Omental fat pad (tissue), 3 donors: ENCODE measurements at regions not wholly inside any gene's neighbourhood (a gene's known extent, or its start where the extent isn't known, plus 50 kb on each side); places are given as distances from the start of the nearest gene placed in this dataset.

Source experiments
- ATAC-seq: fragments of 150-250 bp; one replicate; pipeline ENCODE4 v1.9.1; 2016; ENCODE audit warnings: mild to moderate bottlenecking, moderate library complexity; ENCODE audit not compliant: low FRiP score
- DNase-seq: peaks from one replicate; pipeline ENCODE4 v3.0.0-alpha.2; 2019; ENCODE audit warnings: low spot score
- TF ChIP-seq, protein P1 (sequence below), 3 donors: fragments of 450-650 bp; IDR thresholded peaks; one replicate each; pipeline ENCODE4 v1.5.1; 2016 to 2017; ENCODE audit warnings: antibody characterized with exemption in 3 of 3, mild to moderate bottlenecking in 3 of 3, moderate library complexity in 2 of 3

GRCh38 chr7:46948716-46949115, 633.2 kb downstream of the TNS3 start:
- TF ChIP-seq, protein P1, sequence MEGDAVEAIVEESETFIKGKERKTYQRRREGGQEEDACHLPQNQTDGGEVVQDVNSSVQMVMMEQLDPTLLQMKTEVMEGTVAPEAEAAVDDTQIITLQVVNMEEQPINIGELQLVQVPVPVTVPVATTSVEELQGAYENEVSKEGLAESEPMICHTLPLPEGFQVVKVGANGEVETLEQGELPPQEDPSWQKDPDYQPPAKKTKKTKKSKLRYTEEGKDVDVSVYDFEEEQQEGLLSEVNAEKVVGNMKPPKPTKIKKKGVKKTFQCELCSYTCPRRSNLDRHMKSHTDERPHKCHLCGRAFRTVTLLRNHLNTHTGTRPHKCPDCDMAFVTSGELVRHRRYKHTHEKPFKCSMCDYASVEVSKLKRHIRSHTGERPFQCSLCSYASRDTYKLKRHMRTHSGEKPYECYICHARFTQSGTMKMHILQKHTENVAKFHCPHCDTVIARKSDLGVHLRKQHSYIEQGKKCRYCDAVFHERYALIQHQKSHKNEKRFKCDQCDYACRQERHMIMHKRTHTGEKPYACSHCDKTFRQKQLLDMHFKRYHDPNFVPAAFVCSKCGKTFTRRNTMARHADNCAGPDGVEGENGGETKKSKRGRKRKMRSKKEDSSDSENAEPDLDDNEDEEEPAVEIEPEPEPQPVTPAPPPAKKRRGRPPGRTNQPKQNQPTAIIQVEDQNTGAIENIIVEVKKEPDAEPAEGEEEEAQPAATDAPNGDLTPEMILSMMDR (IDR thresholded peaks at IDR 0.05) = no peak
- DNase-seq (no peak), ATAC-seq (no peak)

DNA sequence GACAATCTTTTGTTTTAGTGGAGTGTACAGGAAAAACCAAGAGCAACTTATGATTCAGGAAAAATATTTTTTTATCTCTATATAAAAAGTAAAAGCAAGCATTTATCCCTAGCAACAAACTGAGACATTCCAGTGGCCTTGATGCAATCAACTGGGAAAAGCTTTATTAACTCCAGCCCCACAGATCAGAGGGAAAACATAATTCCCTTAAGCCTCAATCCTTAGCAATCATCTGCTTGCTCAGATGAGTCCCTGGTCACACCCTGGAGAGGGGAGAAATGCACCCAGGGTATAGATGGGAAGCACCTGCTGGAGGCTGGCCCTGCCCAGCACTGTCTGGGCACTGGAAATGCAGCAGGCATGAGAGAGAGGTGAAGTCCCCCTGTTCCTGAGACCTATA, 636.6 kb downstream of the TNS3 start:
- DNase-seq (no peak), ATAC-seq (no peak)
- TF ChIP-seq, protein P1 (IDR thresholded peaks at IDR 0.05) = no peak

DNA sequence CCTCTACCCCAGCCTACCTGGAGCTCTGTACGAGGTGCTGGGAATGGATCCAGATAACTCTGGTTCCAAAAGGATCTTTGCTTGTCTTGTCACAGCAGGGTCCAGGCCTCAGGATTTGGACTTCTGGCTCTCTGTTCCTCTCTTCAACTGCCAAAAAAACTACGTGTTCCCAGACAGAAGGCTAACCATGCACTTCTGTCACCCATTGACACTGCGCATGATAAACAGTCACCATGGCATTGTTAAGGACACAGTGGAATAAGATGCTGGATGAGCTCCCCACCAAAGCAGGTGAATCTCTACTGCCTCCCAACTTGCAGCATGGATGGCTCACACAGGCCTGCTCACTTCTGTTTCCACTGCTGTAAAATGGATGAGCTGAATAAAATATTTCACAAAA, 637.9 kb downstream of the TNS3 start:
- TF ChIP-seq, protein P1 (IDR thresholded peaks at IDR 0.05) = no peak
- ATAC-seq (no peak), DNase-seq (no peak)

GRCh38 chr7:46942574-46942973, 639.3 kb downstream of the TNS3 start:
- TF ChIP-seq, protein P1 (IDR thresholded peaks at IDR 0.05) = no peak
- no peak for DNase-seq
- ATAC-seq = no peak

GRCh38 chr7:46940178-46940577, 641.7 kb downstream of the TNS3 start:
- ATAC-seq = no peak
- no peak for DNase-seq
- TF ChIP-seq, protein P1 (IDR thresholded peaks at IDR 0.05) = no peak

DNA sequence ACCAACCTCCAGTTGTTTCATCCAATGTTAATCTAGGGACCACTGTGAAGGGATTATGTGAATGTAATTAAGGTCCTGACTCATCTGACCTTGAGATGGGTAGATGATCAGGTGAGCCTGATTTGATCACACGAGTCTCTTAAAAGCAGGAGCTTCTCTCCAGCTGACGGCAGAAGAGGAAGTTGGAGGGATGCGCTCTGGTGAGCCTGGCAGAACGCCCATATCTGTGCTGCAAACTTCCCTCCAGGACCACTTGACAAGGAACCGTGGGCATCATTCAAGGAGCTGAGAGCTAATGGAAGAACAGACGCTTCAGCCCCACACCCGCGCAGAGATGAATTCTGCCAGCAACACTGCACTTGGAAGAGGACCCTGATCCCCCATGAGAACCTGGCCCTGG, 642.4 kb downstream of the TNS3 start:
- TF ChIP-seq, protein P1 (IDR thresholded peaks at IDR 0.05) = no peak
- DNase-seq (no peak), ATAC-seq (no peak)

GRCh38 chr7:46939089-46939488, 642.8 kb downstream of the TNS3 start:
- TF ChIP-seq, protein P1 (IDR thresholded peaks at IDR 0.05) = no peak
- ATAC-seq (no peak), DNase-seq (no peak)
